ENCODE measurements at regions not wholly inside any gene's neighbourhood (a gene's known extent, or its start where the extent isn't known, plus 50 kb on each side); places are given as distances from the start of the nearest gene placed in this dataset.

DNA sequence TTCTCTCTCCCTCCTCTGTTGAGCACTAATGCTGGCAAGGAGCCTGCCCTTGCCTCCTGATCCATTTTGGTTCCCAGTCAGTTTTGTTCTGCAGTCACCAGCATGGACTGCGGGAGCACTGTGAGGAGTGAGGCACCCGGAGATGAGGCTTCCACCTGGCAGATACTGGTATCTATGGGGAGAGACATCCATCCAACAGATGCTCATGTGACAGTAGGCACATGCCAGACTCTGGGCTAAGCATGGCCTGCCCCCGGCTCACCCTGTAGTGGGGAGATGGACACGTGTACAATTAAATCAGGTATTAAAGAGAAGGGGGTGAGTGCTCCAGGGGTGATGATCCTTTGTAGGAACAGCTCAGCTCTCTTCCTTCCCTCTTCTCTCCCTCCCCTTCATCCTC is 74.0 kb upstream of the PODXL start:
- no peak overlapping the region for H2AFZ ChIP-seq (ENCODE audit: low read depth)
- no peaks in the 10 kb centered on the region for H3K79me2 ChIP-seq (ENCODE audit: insufficient read depth, low read depth)
- no peak overlapping the region for H3K27ac ChIP-seq
- H3K4me2 ChIP-seq = no peak overlapping the region
- H3K9ac ChIP-seq = no peak overlapping the region
- TF ChIP-seq, protein P1, sequence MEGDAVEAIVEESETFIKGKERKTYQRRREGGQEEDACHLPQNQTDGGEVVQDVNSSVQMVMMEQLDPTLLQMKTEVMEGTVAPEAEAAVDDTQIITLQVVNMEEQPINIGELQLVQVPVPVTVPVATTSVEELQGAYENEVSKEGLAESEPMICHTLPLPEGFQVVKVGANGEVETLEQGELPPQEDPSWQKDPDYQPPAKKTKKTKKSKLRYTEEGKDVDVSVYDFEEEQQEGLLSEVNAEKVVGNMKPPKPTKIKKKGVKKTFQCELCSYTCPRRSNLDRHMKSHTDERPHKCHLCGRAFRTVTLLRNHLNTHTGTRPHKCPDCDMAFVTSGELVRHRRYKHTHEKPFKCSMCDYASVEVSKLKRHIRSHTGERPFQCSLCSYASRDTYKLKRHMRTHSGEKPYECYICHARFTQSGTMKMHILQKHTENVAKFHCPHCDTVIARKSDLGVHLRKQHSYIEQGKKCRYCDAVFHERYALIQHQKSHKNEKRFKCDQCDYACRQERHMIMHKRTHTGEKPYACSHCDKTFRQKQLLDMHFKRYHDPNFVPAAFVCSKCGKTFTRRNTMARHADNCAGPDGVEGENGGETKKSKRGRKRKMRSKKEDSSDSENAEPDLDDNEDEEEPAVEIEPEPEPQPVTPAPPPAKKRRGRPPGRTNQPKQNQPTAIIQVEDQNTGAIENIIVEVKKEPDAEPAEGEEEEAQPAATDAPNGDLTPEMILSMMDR (conservative IDR thresholded peaks at IDR 0.05; ENCODE audit: low read depth, low read length) = no peak
- H3K36me3 ChIP-seq (ENCODE audit: insufficient read depth) = no peaks in the 10 kb centered on the region
- no peaks in the 10 kb centered on the region for H3K27me3 ChIP-seq (ENCODE audit: insufficient read depth, low read depth)
- H3K4me1 ChIP-seq (ENCODE audit: low read depth, poor library complexity, severe bottlenecking) = no peaks in the 10 kb centered on the region
- no peak overlapping the region for H3K4me3 ChIP-seq (IDR thresholded peaks at IDR 0.05; ENCODE audit: insufficient read depth, low read depth, low read length)
- no peaks in the 10 kb centered on the region for H4K20me1 ChIP-seq (ENCODE audit: insufficient read depth)

DNA sequence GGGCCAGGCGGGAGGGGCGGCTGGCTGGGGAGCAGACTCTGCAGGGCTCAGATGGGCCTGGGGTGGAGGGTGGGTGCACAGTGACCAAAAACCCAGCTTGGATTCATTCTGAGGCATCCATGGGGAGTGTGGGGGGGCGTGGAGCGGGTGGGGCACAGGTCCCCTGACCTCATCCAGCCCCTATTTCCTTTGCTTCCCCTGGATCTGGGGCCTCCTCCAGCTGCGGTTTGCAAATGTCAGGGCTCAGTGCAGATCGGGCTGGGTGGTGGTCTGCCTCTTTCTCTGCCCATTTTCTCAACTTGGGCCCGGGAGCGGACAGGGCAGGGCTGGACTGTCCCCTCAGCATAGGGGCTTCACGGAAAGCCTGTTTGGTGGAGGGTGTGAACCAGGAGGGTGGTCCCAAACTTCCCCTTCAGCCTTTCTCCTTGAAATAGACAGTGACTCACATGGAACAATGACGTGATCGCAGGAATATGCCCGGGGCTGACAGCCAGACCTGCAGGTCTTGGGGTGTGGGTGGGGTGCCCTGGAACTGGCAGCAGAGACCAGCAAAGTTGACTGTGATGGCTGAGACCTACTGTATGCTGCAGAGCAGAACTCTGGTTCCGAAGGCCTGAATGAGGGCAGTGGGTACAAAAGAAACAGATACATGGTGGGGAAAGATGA is 72.9 kb upstream of the PODXL start:
- no peaks in the 10 kb centered on the region for H3K79me2 ChIP-seq (ENCODE audit: insufficient read depth, low read depth)
- no peak overlapping the region for H2AFZ ChIP-seq (ENCODE audit: low read depth)
- H3K27ac ChIP-seq = no peak overlapping the region
- H3K27me3 ChIP-seq (ENCODE audit: insufficient read depth, low read depth) = no peaks in the 10 kb centered on the region
- no peaks in the 10 kb centered on the region for H3K4me1 ChIP-seq (ENCODE audit: low read depth, poor library complexity, severe bottlenecking)
- no peak overlapping the region for H3K4me2 ChIP-seq
- no peak overlapping the region for H3K4me3 ChIP-seq (IDR thresholded peaks at IDR 0.05; ENCODE audit: insufficient read depth, low read depth, low read length)
- no peaks in the 10 kb centered on the region for H3K36me3 ChIP-seq (ENCODE audit: insufficient read depth)
- TF ChIP-seq, protein P1 (conservative IDR thresholded peaks at IDR 0.05; ENCODE audit: low read depth, low read length) = no peak
- no peaks in the 10 kb centered on the region for H4K20me1 ChIP-seq (ENCODE audit: insufficient read depth)
- no peak overlapping the region for H3K9ac ChIP-seq

DNA sequence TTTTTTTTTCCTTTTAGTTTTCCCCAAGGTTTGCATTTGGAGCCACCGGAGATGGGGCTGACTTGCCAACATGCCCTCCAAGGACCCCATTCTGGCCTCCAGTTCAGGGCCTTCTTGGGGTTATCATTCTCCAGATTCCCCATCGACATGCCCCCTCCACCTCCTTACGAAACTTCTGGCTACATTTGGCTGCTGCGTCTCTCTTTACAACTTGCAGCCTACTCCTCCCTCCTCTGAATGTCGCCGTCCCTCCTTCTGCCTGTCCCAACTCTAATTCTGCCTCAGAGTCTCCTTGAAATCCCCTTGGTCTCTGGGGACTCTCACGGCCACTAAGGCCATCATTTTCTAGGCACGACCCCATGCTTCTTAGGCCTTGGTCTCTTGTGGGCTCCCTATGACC is 72.2 kb upstream of the PODXL start:
- Histone ChIP-seq H3K4me3 (IDR thresholded peaks at IDR 0.05; ENCODE audit: insufficient read depth, low read depth, low read length) (no peak overlapping the region), H3K27me3 (ENCODE audit: insufficient read depth, low read depth) (no peaks in the 10 kb centered on the region), H3K4me1 (ENCODE audit: low read depth, poor library complexity, severe bottlenecking) (no peaks in the 10 kb centered on the region), H3K4me2 (no peak overlapping the region), H3K36me3 (ENCODE audit: insufficient read depth) (no peaks in the 10 kb centered on the region), H4K20me1 (ENCODE audit: insufficient read depth) (no peaks in the 10 kb centered on the region), H3K27ac (no peak overlapping the region), H3K9ac (no peak overlapping the region), H3K79me2 (ENCODE audit: insufficient read depth, low read depth) (no peaks in the 10 kb centered on the region), H2AFZ (ENCODE audit: low read depth) (no peak overlapping the region)
- TF ChIP-seq, protein P1 (conservative IDR thresholded peaks at IDR 0.05; ENCODE audit: low read depth, low read length) = no peak

DNA sequence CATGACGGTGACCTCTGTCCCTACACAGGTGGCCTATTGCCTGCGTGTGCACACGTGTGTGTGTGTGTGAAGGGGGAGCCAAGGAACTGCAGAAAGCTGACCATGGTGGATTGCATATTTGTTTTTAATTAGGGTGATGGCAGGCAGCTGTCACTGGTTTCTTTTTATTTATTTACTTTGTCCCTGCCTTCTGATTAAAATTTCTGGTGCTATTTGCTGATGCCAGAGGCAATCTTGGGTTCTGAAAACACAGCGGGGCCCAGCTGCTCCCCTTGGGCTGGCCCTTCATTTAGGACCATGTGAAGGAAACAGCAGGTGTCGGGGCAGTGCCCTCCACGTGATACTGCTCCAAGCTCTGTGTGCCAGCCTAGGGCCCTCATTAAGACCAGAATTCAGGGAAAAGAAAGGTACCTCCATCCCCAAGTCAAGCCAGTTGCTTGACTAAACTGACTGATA is 71.3 kb upstream of the PODXL start:
- no peaks in the 10 kb centered on the region for H3K36me3 ChIP-seq (ENCODE audit: insufficient read depth)
- TF ChIP-seq, protein P1 (conservative IDR thresholded peaks at IDR 0.05; ENCODE audit: low read depth, low read length) = no peak
- H3K9ac ChIP-seq = no peak overlapping the region
- no peaks in the 10 kb centered on the region for H3K79me2 ChIP-seq (ENCODE audit: insufficient read depth, low read depth)
- no peaks in the 10 kb centered on the region for H3K27me3 ChIP-seq (ENCODE audit: insufficient read depth, low read depth)
- H3K4me2 ChIP-seq = no peak overlapping the region
- no peak overlapping the region for H2AFZ ChIP-seq (ENCODE audit: low read depth)
- no peak overlapping the region for H3K4me3 ChIP-seq (IDR thresholded peaks at IDR 0.05; ENCODE audit: insufficient read depth, low read depth, low read length)
- H3K4me1 ChIP-seq (ENCODE audit: low read depth, poor library complexity, severe bottlenecking) = no peaks in the 10 kb centered on the region
- no peak overlapping the region for H3K27ac ChIP-seq
- no peaks in the 10 kb centered on the region for H4K20me1 ChIP-seq (ENCODE audit: insufficient read depth)
